Vagina (tissue), 2 donors: ENCODE measurements at regions not wholly inside any gene's neighbourhood (a gene's known extent, or its start where the extent isn't known, plus 50 kb on each side); places are given as distances from the start of the nearest gene placed in this dataset.
A peak's percentile ranks its signal among the peaks of the same experiment; 100 is the strongest.
"Not testable (repeated sequence)": the region's sequence is repeated elsewhere in the genome, so short reads cannot be mapped to it uniquely, and the experiment has no call there.

Source experiments
- DNase-seq, 2 donors: peaks; one replicate each; pipeline ENCODE4 v3.0.0-alpha.2; 2017; ENCODE audit errors: extremely low spot score in 2 of 2
- H3K27ac ChIP-seq: fragments of 200-600 bp; sonication (generic); one replicate; pipeline ENCODE4 v1.5.1; 2019
- H3K27me3 ChIP-seq: fragments of 200-600 bp; sonication (generic); one replicate; pipeline ENCODE4 v1.5.1; 2019
- H3K36me3 ChIP-seq, 2 donors: fragments of 200-600 bp; sonication (generic); one replicate each; pipeline ENCODE4 v1.5.1; 2017 to 2019
- H3K4me1 ChIP-seq: fragments of 200-600 bp; sonication (generic); one replicate; pipeline ENCODE4 v1.5.1; 2019
- H3K4me3 ChIP-seq, 2 donors: fragments of 200-600 bp; sonication (generic); 1 replicate in 1 of 2; 2 replicates in 1 of 2; pipeline ENCODE4 v1.5.1; 2016 to 2019
- H3K9me3 ChIP-seq: fragments of 200-600 bp; sonication (generic); one replicate; pipeline ENCODE4 v1.5.1; 2019
- POLR2A ChIP-seq, 2 donors: fragments of 450-650 bp; IDR thresholded peaks; one replicate each; pipeline ENCODE4 v1.6.1; 2017; ENCODE audit warnings: antibody characterized with exemption in 2 of 2, mild to moderate bottlenecking in 2 of 2, moderate library complexity in 2 of 2
- POLR2AphosphoS5 ChIP-seq, 2 donors: sonication (generic); formaldehyde crosslinking; IDR thresholded peaks; one replicate each; pipeline ENCODE4 v1.9.0; 2017; ENCODE audit warnings: antibody characterized with exemption in 2 of 2, mild to moderate bottlenecking in 2 of 2, low read depth in 1 of 2; ENCODE audit not compliant: insufficient read depth in 1 of 2
- intact Hi-C: fragments of 100-400 bp; cut with DNase I; formaldehyde crosslinking; loops from one replicate; pipeline ENCODE4 v1.15.1; 2023
- TF ChIP-seq, protein P1 (sequence below), 3 experiments: fragments of 450-650 bp in 2 of 3; fragments of 200-600 bp in 1 of 3; sonication (generic) in 1 of 3; IDR thresholded peaks; one replicate each; pipeline ENCODE4 v1.5.1; 2017 to 2019; ENCODE audit warnings: antibody characterized with exemption in 3 of 3, mild to moderate bottlenecking in 2 of 3, moderate library complexity in 2 of 3

DNA sequence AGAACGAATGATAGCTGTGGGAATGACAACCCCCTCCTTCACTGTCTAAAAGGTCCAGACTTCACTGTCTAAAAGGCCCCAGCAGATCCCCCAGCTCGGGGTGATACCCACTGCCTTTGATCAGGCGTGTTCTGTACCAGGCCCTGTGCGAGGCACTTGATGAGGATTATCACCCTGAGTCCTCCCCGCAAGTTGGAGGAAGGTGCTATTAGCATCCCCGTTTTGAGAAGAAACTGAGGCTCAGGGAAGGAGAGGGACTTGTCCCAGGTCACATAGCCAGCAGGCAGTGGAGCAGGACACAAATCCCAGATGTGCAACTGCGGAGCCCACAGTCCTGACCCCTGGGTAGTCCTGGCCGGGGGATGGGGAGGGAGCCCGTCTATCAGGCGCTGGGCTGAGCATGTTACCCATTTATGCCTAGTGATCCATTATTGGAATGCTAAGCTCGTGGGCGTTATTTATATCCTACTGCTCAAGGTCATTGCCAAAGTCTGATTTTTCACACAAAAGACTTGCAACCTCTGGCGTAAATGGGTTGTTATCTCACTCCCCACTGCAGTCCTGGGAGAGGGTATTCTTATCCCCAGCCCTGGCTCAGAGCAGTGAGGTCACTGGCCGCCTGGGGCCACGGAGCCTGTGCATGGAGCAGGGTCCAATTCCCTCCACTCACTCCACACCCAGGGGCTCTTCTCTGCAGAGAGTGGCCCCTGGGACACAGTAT is 722.2 kb downstream of the MATN1 start:
- H3K9me3 ChIP-seq, result no peaks in the 10 kb centered on the region

DNA sequence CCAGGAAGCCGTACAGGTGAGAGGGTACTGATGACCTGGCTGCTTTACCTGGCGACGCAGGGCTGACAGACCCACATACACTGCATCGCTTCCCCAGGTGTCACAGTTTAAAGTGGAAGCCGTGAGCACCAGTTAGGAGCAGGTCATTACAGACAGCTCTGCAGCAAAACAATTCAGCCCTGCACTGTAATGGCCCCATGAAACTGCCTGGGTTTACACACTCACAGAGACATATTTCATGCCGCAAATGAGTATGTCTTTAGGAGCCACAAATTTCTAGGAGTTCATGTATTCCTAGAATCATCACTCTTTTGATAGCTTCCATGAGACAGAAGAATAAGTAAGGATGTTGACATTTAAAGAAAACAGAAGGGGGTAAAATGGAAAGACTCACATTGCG is 723.1 kb downstream of the MATN1 start:
- TF ChIP-seq POLR2AphosphoS5 (IDR thresholded peaks at IDR 0.05; ENCODE audit: insufficient read depth in 1 of 2, low read depth in 1 of 2) (no peak), POLR2A (IDR thresholded peaks at IDR 0.05) (no peak)
- TF ChIP-seq, protein P1, sequence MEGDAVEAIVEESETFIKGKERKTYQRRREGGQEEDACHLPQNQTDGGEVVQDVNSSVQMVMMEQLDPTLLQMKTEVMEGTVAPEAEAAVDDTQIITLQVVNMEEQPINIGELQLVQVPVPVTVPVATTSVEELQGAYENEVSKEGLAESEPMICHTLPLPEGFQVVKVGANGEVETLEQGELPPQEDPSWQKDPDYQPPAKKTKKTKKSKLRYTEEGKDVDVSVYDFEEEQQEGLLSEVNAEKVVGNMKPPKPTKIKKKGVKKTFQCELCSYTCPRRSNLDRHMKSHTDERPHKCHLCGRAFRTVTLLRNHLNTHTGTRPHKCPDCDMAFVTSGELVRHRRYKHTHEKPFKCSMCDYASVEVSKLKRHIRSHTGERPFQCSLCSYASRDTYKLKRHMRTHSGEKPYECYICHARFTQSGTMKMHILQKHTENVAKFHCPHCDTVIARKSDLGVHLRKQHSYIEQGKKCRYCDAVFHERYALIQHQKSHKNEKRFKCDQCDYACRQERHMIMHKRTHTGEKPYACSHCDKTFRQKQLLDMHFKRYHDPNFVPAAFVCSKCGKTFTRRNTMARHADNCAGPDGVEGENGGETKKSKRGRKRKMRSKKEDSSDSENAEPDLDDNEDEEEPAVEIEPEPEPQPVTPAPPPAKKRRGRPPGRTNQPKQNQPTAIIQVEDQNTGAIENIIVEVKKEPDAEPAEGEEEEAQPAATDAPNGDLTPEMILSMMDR (IDR thresholded peaks at IDR 0.05), result no peak
- intact Hi-C loops, result no loop called here
- Histone ChIP-seq H3K4me3 (no peak overlapping the region), H3K27me3 (no peaks in the 10 kb centered on the region), H3K9me3 (no peaks in the 10 kb centered on the region), H3K36me3 (no peaks in the 10 kb centered on the region), H3K4me1 (no peaks in the 10 kb centered on the region), H3K27ac (no peak overlapping the region)
- peak in 1 of 2 donors; percentile 40 for DNase-seq

More for the DNA sequence above, 722.2 kb downstream of the MATN1 start:
- no peak overlapping the region for H3K4me3 ChIP-seq
- H3K27ac ChIP-seq, result no peak overlapping the region
- no peaks in the 10 kb centered on the region for H3K36me3 ChIP-seq
- no peaks in the 10 kb centered on the region for H3K4me1 ChIP-seq
- DNase-seq, result peak; percentile 69 to 89
- intact Hi-C loops, result no loop called here
- TF ChIP-seq, protein P1 (IDR thresholded peaks at IDR 0.05), result no peak
- TF ChIP-seq POLR2AphosphoS5 (IDR thresholded peaks at IDR 0.05; ENCODE audit: insufficient read depth in 1 of 2, low read depth in 1 of 2) (no peak), POLR2A (IDR thresholded peaks at IDR 0.05) (no peak)
- no peaks in the 10 kb centered on the region for H3K27me3 ChIP-seq

DNA sequence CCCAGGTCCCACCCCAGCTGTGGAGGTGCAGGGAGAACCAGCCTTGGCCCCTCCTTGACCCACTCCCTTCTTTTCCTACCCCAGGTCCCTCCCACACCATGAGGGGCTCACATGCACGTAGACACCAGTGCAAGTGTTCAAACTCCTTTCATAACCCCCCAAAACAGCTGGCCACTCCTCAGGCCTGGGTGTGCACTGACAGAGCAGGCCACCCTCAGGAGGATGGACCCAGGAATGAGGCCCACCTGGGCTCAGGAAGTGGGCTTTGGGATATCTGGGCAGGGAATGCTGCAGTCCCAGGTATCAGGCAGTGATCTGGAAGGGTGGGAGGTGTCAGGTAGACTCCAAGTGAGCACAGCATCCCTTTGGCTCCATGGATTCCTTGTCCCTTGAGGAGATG is 723.8 kb downstream of the MATN1 start:
- TF ChIP-seq, protein P1 (IDR thresholded peaks at IDR 0.05), result no peak
- TF ChIP-seq POLR2A (IDR thresholded peaks at IDR 0.05) (no peak), POLR2AphosphoS5 (IDR thresholded peaks at IDR 0.05; ENCODE audit: insufficient read depth in 1 of 2, low read depth in 1 of 2) (no peak)
- Histone ChIP-seq H3K9me3 (no peaks in the 10 kb centered on the region), H3K4me3 (no peak overlapping the region), H3K4me1 (no peaks in the 10 kb centered on the region), H3K36me3 (no peaks in the 10 kb centered on the region), H3K27me3 (no peaks in the 10 kb centered on the region), H3K27ac (no peak overlapping the region)
- DNase-seq, result peak; percentile 62 to 85
- intact Hi-C loops, result no loop called here

DNA sequence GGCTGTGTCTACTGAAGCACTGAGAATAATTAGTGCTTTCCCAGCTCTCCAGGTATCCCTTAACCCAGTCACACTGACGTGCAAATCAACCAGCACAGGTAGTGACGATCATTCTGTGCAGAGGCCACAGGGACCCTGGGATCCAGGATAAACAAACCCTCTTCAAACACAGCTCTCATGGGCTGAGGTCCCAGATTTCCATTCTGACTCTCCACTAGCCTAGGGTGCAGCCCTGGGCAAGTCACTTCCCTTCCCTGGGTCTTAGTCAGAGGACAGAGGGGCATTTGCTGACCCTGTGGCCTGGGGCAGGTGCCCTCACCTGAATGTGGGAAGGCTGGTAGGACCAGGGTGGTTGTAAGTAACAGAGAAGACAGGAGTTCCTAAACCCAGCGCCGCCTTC is 724.7 kb downstream of the MATN1 start:
- Histone ChIP-seq H3K4me1 (no peaks in the 10 kb centered on the region), H3K9me3 (no peaks in the 10 kb centered on the region), H3K36me3 (no peaks in the 10 kb centered on the region), H3K27ac (no peak overlapping the region), H3K4me3 (no peak overlapping the region), H3K27me3 (no peaks in the 10 kb centered on the region)
- no peak for DNase-seq
- intact Hi-C loops, result no loop called here
- TF ChIP-seq, protein P1 (IDR thresholded peaks at IDR 0.05), result no peak
- TF ChIP-seq POLR2A (IDR thresholded peaks at IDR 0.05) (no peak), POLR2AphosphoS5 (IDR thresholded peaks at IDR 0.05; ENCODE audit: insufficient read depth in 1 of 2, low read depth in 1 of 2) (no peak)

DNA sequence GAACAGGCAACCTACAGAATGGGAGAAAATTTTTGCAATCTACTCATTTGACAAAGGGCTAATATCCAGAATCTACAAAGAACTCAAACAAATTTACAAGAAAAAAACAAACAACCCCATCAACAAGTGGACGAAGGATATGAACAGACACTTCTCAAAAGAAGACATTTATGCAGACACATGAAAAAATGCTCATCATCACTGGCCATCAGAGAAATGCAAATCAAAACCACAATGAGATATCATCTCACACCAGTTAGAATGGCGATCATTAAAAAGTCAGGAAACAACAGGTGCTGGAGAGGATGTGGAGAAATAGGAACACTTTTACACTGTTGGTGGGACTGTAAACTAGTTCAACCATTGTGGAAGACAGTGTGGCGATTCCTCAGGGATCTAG is 725.6 kb downstream of the MATN1 start:
- H3K4me3 ChIP-seq, H3K9me3 ChIP-seq, H3K27me3 ChIP-seq, H3K27ac ChIP-seq, H3K36me3 ChIP-seq, H3K4me1 ChIP-seq, intact Hi-C loops, DNase-seq: not testable (repeated sequence)
